ENCODE measurements at regions not wholly inside any gene's neighbourhood (a gene's known extent, or its start where the extent isn't known, plus 50 kb on each side); places are given as distances from the start of the nearest gene placed in this dataset.

DNA sequence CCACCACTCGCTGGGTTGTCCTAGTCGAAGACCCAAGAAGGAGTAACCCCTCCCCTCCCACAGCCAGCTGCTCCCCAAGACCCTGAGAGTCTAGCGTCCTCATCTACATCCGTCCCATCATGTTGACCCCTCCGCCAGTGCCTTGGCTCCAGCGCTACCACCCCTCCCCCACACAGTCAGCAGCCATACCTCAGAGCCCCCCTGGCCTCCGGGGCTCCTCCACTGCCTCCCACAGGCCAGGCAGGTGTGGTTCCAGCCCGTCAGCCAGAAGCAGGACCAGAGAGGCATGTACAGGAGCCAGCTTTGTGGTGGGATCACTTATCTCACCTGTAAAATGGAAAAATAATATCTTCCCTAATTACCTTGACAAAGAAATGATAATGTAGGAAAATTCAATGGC, 51.5 kb upstream of the PHF21B start:
- TF ChIP-seq POLR2A (IDR thresholded peaks at IDR 0.05; ENCODE audit: low read length) (no peak), GATA1 (IDR thresholded peaks at IDR 0.05; ENCODE audit: low read depth, low read length) (no peak)

All from erythroblast (primary cell).